WTC11 (cell line): ENCODE measurements at regions not wholly inside any gene's neighbourhood (a gene's known extent, or its start where the extent isn't known, plus 50 kb on each side); places are given as distances from the start of the nearest gene placed in this dataset.

Experiments
- ATAC-seq: fragments of 200-7000 bp; cut with Tn5 transposase; 2 replicates; pipeline ENCODE4 v1.10.0; 2021; ENCODE audit warnings: mild to moderate bottlenecking, moderate library complexity
- CTCF ChIA-PET: fragments of 300-600 bp; sonication (Branson Sonifier 250); formaldehyde crosslinking; loops from one replicate; lab custom pipeline; 2021; ENCODE audit warnings: antibody characterized with exemption; lab: Charles Lee
- POLR2A ChIA-PET: fragments of 350-600 bp; sonication (Branson Sonifier 250); formaldehyde crosslinking; loops from one replicate; lab custom pipeline; 2021; ENCODE audit warnings: antibody characterized with exemption; lab: Charles Lee
- DNase-seq: peaks from one replicate; pipeline ENCODE4 v3.0.0; 2021; ENCODE audit warnings: low spot score
- H3K27ac Mint-ChIP-seq: 2 replicates; pipeline ENCODE4 v1.8.0; 2021; ENCODE audit warnings: mixed read lengths
- H3K27me3 Mint-ChIP-seq: 2 replicates; pipeline ENCODE4 v1.8.0; 2021; ENCODE audit warnings: low read depth, mild to moderate bottlenecking, moderate library complexity, mixed read lengths
- H3K36me3 Mint-ChIP-seq: 2 replicates; pipeline ENCODE4 v1.8.0; 2021; ENCODE audit warnings: mixed read lengths
- H3K4me1 Mint-ChIP-seq: 2 replicates; pipeline ENCODE4 v1.8.0; 2022; ENCODE audit warnings: mixed read lengths
- H3K4me3 Mint-ChIP-seq: 2 replicates; pipeline ENCODE4 v1.8.0; 2021; ENCODE audit warnings: mild to moderate bottlenecking, moderate library complexity, mixed read lengths
- H3K9me3 Mint-ChIP-seq: 2 replicates; pipeline ENCODE4 v1.8.0; 2021; ENCODE audit warnings: mixed read lengths
- CBFB ChIP-seq: sonication (generic); formaldehyde crosslinking; IDR thresholded peaks from 2 replicates; pipeline ENCODE4 v1.8.1; 2022; ENCODE audit warnings: mild to moderate bottlenecking, low read depth, missing genetic modification reagents
- CREB1 ChIP-seq: sonication (generic); formaldehyde crosslinking; IDR thresholded peaks from 2 replicates; pipeline ENCODE4 v1.8.0; 2023; ENCODE audit warnings: mild to moderate bottlenecking, missing genetic modification reagents
- EMX1 ChIP-seq: fragments of 250-450 bp; sonication (Bioruptor Pico); IDR thresholded peaks from 2 replicates; pipeline ENCODE4 v1.8.0; 2021; ENCODE audit warnings: mild to moderate bottlenecking
- ETV6 ChIP-seq: sonication (generic); formaldehyde crosslinking; IDR thresholded peaks from 2 replicates; pipeline ENCODE4 v1.8.1; 2022; ENCODE audit warnings: mild to moderate bottlenecking, missing genetic modification reagents
- GRHL2 ChIP-seq: fragments of 250-450 bp; sonication (Bioruptor Pico); IDR thresholded peaks from 2 replicates; pipeline ENCODE4 v1.8.0; 2022; ENCODE audit warnings: mild to moderate bottlenecking, moderate library complexity; ENCODE audit not compliant: insufficient replicate concordance, severe bottlenecking
- HMGA2 ChIP-seq: fragments of 250-450 bp; sonication (Bioruptor Pico); IDR thresholded peaks from 2 replicates; pipeline ENCODE4 v1.4.0; 2021; ENCODE audit warnings: mild to moderate bottlenecking, moderate library complexity
- KAT7 ChIP-seq: sonication (generic); formaldehyde crosslinking; IDR thresholded peaks from 2 replicates; pipeline ENCODE4 v1.8.1; 2023; ENCODE audit warnings: missing genetic modification reagents, mild to moderate bottlenecking, borderline replicate concordance
- NFE2L1 ChIP-seq: sonication (generic); formaldehyde crosslinking; IDR thresholded peaks from 2 replicates; pipeline ENCODE4 v1.8.1; 2023; ENCODE audit warnings: missing genetic modification reagents
- OVOL2 ChIP-seq: fragments of 250-450 bp; sonication (Bioruptor Pico); IDR thresholded peaks from 2 replicates; pipeline ENCODE4 v1.9.0; 2021; ENCODE audit warnings: mild to moderate bottlenecking, borderline replicate concordance
- PRRX2 ChIP-seq: fragments of 250-450 bp; sonication (Bioruptor Pico); IDR thresholded peaks from 2 replicates; pipeline ENCODE4 v1.8.0; 2021; ENCODE audit warnings: mild to moderate bottlenecking
- RELA ChIP-seq: sonication (generic); formaldehyde crosslinking; IDR thresholded peaks from 2 replicates; pipeline ENCODE4 v1.8.1; 2022; ENCODE audit warnings: missing genetic modification reagents, mild to moderate bottlenecking, borderline replicate concordance
- TCF7 ChIP-seq: sonication (generic); formaldehyde crosslinking; IDR thresholded peaks from 2 replicates; pipeline ENCODE4 v1.8.0; 2022; ENCODE audit warnings: mild to moderate bottlenecking, low read depth, missing genetic modification reagents, moderate library complexity
- TEAD4 ChIP-seq: sonication (generic); formaldehyde crosslinking; IDR thresholded peaks from 2 replicates; pipeline ENCODE4 v1.8.0; 2022; ENCODE audit warnings: mild to moderate bottlenecking, missing genetic modification reagents
- TP53 ChIP-seq: sonication (generic); formaldehyde crosslinking; IDR thresholded peaks from 2 replicates; pipeline ENCODE4 v1.8.1; 2023; ENCODE audit warnings: mild to moderate bottlenecking, missing genetic modification reagents
- ZBTB21 ChIP-seq: sonication (generic); formaldehyde crosslinking; IDR thresholded peaks from 2 replicates; pipeline ENCODE4 v1.8.1; 2023; ENCODE audit warnings: mild to moderate bottlenecking, missing genetic modification reagents, borderline replicate concordance
- ZNF121 ChIP-seq: sonication (generic); formaldehyde crosslinking; IDR thresholded peaks from 2 replicates; pipeline ENCODE4 v1.8.0; 2023; ENCODE audit warnings: missing genetic modification reagents
- ZNF232 ChIP-seq: sonication (generic); formaldehyde crosslinking; IDR thresholded peaks from 2 replicates; pipeline ENCODE4 v1.8.0; 2022; ENCODE audit warnings: mild to moderate bottlenecking, missing genetic modification reagents
- ZNF317 ChIP-seq: sonication (generic); formaldehyde crosslinking; IDR thresholded peaks from 2 replicates; pipeline ENCODE4 v1.8.1; 2023; ENCODE audit warnings: low read depth, mild to moderate bottlenecking, moderate library complexity, missing genetic modification reagents, borderline replicate concordance
- ZNF396 ChIP-seq: fragments of 250-450 bp; sonication (Bioruptor Pico); IDR thresholded peaks from 2 replicates; pipeline ENCODE4 v1.8.0; 2021; ENCODE audit warnings: mild to moderate bottlenecking, moderate library complexity, borderline replicate concordance
- ZNF416 ChIP-seq: fragments of 250-450 bp; sonication (Bioruptor Pico); IDR thresholded peaks from 2 replicates; pipeline ENCODE4 v1.9.0; 2021; ENCODE audit warnings: mild to moderate bottlenecking, inconsistent platforms
- ZNF671 ChIP-seq: fragments of 250-450 bp; sonication (Bioruptor Pico); IDR thresholded peaks from 2 replicates; pipeline ENCODE4 v1.8.0; 2021; ENCODE audit warnings: mild to moderate bottlenecking
- TF ChIP-seq, protein P1 (sequence below): sonication (generic); formaldehyde crosslinking; IDR thresholded peaks from 2 replicates; pipeline ENCODE4 v1.8.1; 2022; ENCODE audit warnings: mild to moderate bottlenecking, missing genetic modification reagents, moderate library complexity, borderline replicate concordance
- TF ChIP-seq, protein P2 (sequence below): sonication (generic); formaldehyde crosslinking; IDR thresholded peaks from 2 replicates; pipeline ENCODE4 v1.8.0; 2022; ENCODE audit warnings: mild to moderate bottlenecking, missing genetic modification reagents
- TF ChIP-seq, protein P3 (sequence below): sonication (generic); formaldehyde crosslinking; IDR thresholded peaks from 2 replicates; pipeline ENCODE4 v1.8.1; 2022; ENCODE audit warnings: missing genetic modification reagents, borderline replicate concordance
- TF ChIP-seq, protein P4 (sequence below): sonication (generic); formaldehyde crosslinking; IDR thresholded peaks from 2 replicates; pipeline ENCODE4 v1.8.0; 2022; ENCODE audit warnings: mild to moderate bottlenecking, missing genetic modification reagents
- TF ChIP-seq, protein P5 (sequence below): fragments of 200-600 bp; IDR thresholded peaks from 2 replicates; pipeline ENCODE4 v1.8.0; 2022; ENCODE audit warnings: antibody characterized with exemption
- TF ChIP-seq, protein P6 (sequence below): sonication (generic); formaldehyde crosslinking; conservative IDR thresholded peaks from 2 replicates; pipeline ENCODE4 v1.8.1; 2022; ENCODE audit warnings: mild to moderate bottlenecking, missing genetic modification reagents

DNA sequence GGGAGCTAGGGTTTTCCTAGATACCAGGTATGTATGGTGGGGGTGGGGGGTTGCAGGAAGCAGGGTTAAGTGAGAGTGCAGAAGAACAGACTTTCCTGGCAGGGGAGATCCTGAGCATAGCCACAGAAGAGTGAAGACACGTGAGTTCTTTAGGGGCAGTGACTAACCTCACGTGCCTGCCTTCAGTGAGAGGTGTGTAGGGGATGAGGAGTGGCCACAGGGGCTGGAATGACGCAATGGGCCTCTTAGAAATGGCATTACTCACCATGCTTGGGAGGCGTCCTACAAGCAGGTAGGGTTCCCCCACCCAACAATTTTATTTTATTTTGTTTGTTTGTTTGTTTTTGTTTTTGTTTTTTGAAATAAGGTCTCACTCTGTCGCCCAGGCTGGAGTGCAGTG lies 698.6 kb upstream of the NRP1 start:
- ATAC-seq = no peak
- ChIA-PET POLR2A (no interaction called here), CTCF (no interaction called here)
- Mint-ChIP-seq H3K4me1 (no peaks in the 10 kb centered on the region), H3K27ac (no peak overlapping the region), H3K4me3 (no peak overlapping the region), H3K27me3 (no peaks in the 10 kb centered on the region), H3K36me3 (peaks cover 5% of the 10 kb centered on the region; the same call in 1 of the 2 replicates), H3K9me3 (peaks cover 15% of the 10 kb centered on the region)
- DNase-seq = no peak
- TF ChIP-seq HMGA2 (CRISPR knock-in tag) = no peak
- TF ChIP-seq, protein P1, sequence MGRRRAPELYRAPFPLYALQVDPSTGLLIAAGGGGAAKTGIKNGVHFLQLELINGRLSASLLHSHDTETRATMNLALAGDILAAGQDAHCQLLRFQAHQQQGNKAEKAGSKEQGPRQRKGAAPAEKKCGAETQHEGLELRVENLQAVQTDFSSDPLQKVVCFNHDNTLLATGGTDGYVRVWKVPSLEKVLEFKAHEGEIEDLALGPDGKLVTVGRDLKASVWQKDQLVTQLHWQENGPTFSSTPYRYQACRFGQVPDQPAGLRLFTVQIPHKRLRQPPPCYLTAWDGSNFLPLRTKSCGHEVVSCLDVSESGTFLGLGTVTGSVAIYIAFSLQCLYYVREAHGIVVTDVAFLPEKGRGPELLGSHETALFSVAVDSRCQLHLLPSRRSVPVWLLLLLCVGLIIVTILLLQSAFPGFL (CRISPR knock-in tag) = no peak
- no peak for TF ChIP-seq TEAD4 (CRISPR knock-in tag)
- TF ChIP-seq TCF7 = no peak
- no peak for TF ChIP-seq NFE2L1 (CRISPR knock-in tag)
- TF ChIP-seq, protein P2, sequence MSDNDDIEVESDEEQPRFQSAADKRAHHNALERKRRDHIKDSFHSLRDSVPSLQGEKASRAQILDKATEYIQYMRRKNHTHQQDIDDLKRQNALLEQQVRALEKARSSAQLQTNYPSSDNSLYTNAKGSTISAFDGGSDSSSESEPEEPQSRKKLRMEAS (CRISPR knock-in tag) = no peak
- no peak for TF ChIP-seq RELA (CRISPR knock-in tag)
- no peak for TF ChIP-seq ZNF396 (CRISPR knock-in tag)
- TF ChIP-seq ZBTB21 (CRISPR knock-in tag) = no peak
- TF ChIP-seq, protein P3, sequence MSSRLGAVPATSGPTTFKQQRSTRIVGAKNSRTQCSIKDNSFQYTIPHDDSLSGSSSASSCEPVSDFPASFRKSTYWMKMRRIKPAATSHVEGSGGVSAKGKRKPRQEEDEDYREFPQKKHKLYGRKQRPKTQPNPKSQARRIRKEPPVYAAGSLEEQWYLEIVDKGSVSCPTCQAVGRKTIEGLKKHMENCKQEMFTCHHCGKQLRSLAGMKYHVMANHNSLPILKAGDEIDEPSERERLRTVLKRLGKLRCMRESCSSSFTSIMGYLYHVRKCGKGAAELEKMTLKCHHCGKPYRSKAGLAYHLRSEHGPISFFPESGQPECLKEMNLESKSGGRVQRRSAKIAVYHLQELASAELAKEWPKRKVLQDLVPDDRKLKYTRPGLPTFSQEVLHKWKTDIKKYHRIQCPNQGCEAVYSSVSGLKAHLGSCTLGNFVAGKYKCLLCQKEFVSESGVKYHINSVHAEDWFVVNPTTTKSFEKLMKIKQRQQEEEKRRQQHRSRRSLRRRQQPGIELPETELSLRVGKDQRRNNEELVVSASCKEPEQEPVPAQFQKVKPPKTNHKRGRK (CRISPR knock-in tag) = no peak
- TF ChIP-seq, protein P4, sequence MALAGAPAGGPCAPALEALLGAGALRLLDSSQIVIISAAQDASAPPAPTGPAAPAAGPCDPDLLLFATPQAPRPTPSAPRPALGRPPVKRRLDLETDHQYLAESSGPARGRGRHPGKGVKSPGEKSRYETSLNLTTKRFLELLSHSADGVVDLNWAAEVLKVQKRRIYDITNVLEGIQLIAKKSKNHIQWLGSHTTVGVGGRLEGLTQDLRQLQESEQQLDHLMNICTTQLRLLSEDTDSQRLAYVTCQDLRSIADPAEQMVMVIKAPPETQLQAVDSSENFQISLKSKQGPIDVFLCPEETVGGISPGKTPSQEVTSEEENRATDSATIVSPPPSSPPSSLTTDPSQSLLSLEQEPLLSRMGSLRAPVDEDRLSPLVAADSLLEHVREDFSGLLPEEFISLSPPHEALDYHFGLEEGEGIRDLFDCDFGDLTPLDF (CRISPR knock-in tag) = no peak
- TF ChIP-seq PRRX2 (CRISPR knock-in tag) = no peak
- TF ChIP-seq EMX1 (CRISPR knock-in tag) = no peak
- TF ChIP-seq, protein P5, sequence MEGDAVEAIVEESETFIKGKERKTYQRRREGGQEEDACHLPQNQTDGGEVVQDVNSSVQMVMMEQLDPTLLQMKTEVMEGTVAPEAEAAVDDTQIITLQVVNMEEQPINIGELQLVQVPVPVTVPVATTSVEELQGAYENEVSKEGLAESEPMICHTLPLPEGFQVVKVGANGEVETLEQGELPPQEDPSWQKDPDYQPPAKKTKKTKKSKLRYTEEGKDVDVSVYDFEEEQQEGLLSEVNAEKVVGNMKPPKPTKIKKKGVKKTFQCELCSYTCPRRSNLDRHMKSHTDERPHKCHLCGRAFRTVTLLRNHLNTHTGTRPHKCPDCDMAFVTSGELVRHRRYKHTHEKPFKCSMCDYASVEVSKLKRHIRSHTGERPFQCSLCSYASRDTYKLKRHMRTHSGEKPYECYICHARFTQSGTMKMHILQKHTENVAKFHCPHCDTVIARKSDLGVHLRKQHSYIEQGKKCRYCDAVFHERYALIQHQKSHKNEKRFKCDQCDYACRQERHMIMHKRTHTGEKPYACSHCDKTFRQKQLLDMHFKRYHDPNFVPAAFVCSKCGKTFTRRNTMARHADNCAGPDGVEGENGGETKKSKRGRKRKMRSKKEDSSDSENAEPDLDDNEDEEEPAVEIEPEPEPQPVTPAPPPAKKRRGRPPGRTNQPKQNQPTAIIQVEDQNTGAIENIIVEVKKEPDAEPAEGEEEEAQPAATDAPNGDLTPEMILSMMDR = no peak
- no peak for TF ChIP-seq OVOL2 (CRISPR knock-in tag)
- TF ChIP-seq ZNF121 (CRISPR knock-in tag) = no peak
- TF ChIP-seq ZNF232 = no peak
- TF ChIP-seq CREB1 (CRISPR knock-in tag) = no peak

DNA sequence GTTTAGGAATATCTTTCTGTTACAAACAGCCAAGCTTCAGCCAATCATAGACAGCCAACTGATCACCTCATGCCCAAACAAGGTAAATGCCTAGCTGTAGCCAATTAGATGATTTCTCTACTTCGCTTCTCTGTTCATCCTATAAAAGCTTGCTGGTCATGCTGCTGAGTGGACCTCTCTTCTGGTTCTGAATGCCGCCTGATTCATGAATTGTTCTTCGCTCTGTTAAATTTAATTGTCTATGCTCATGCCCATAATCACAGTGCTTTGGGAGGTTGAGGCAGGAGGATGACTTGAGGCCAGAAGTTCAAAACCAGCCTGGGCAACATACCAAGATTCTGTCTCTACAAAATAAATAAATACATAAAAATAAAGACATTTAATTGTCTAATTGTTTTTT lies 698.1 kb upstream of the NRP1 start:
- CTCF ChIA-PET = no interaction called here
- H3K4me1 Mint-ChIP-seq = no peaks in the 10 kb centered on the region
- H3K9me3 Mint-ChIP-seq = peaks cover 15% of the 10 kb centered on the region
- H3K27ac Mint-ChIP-seq = no peak overlapping the region
- H3K27me3 Mint-ChIP-seq = no peaks in the 10 kb centered on the region
- ATAC-seq (no peak), DNase-seq (no peak)
- POLR2A ChIA-PET = no interaction called here
- peaks cover 5% of the 10 kb centered on the region; the same call in 1 of the 2 replicates for H3K36me3 Mint-ChIP-seq
- no peak overlapping the region for H3K4me3 Mint-ChIP-seq
- TF ChIP-seq CBFB (CRISPR knock-in tag) = no peak
- TF ChIP-seq ZNF671 (CRISPR knock-in tag) = no peak
- no peak for TF ChIP-seq ZNF317
- TF ChIP-seq ZNF416 (CRISPR knock-in tag) = no peak
- TF ChIP-seq ZNF121 (CRISPR knock-in tag) = no peak
- TF ChIP-seq, protein P5 = no peak
- TF ChIP-seq, protein P6, sequence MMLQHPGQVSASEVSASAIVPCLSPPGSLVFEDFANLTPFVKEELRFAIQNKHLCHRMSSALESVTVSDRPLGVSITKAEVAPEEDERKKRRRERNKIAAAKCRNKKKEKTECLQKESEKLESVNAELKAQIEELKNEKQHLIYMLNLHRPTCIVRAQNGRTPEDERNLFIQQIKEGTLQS = no peak
- TF ChIP-seq ZNF232 = no peak
- no peak for TF ChIP-seq TP53 (CRISPR knock-in tag)
- TF ChIP-seq GRHL2 (CRISPR knock-in tag) = no peak
- TF ChIP-seq, protein P3 (CRISPR knock-in tag) = no peak
- no peak for TF ChIP-seq KAT7 (CRISPR knock-in tag)
- TF ChIP-seq ETV6 (CRISPR knock-in tag) = no peak
